Prostate gland (tissue), 2 donors: ENCODE measurements at regions not wholly inside any gene's neighbourhood (a gene's known extent, or its start where the extent isn't known, plus 50 kb on each side); places are given as distances from the start of the nearest gene placed in this dataset.

Source experiments
- CTCF ChIP-seq, 4 experiments: fragments of 200-600 bp in 2 of 4; fragments of 450-650 bp in 2 of 4; sonication (generic) in 2 of 4; IDR thresholded peaks; 1 replicate in 3 of 4; 2 replicates in 1 of 4; pipeline ENCODE4 v1.5.1; 2016 to 2019; ENCODE audit warnings: antibody characterized with exemption in 4 of 4, mild to moderate bottlenecking in 2 of 4, moderate library complexity in 2 of 4
- POLR2A ChIP-seq: fragments of 450-650 bp; IDR thresholded peaks from one replicate; pipeline ENCODE4 v1.6.1; 2016; ENCODE audit warnings: antibody characterized with exemption, mild to moderate bottlenecking
- POLR2AphosphoS5 ChIP-seq: sonication (generic); formaldehyde crosslinking; IDR thresholded peaks from one replicate; pipeline ENCODE4 v1.6.1; 2017; ENCODE audit warnings: antibody characterized with exemption

- no peak for TF ChIP-seq POLR2AphosphoS5
- no peak for TF ChIP-seq POLR2A
- TF ChIP-seq CTCF (IDR thresholded peaks at IDR 0.05) = no peak
Observed at GRCh38 chr2:5991305-5991968, 299.3 kb downstream of the SOX11 start.
